Left ventricle myocardium inferior (tissue), 1 donor: ENCODE measurements at regions not wholly inside any gene's neighbourhood (a gene's known extent, or its start where the extent isn't known, plus 50 kb on each side); places are given as distances from the start of the nearest gene placed in this dataset.

Experiments used
- DNase-seq: peaks from one replicate; pipeline ENCODE4 v3.0.0-alpha.2; 2020
- H3K27ac ChIP-seq: fragments of 200-600 bp; replicated peaks from 2 replicates; pipeline ENCODE4 v1.8.0; 2021
- H3K27me3 ChIP-seq: fragments of 200-600 bp; 2 replicates; pipeline ENCODE4 v1.8.0; 2021; ENCODE audit warnings: low read depth
- H3K36me3 ChIP-seq: fragments of 200-600 bp; 2 replicates; pipeline ENCODE4 v1.8.0; 2021
- H3K4me1 ChIP-seq: fragments of 200-600 bp; 2 replicates; pipeline ENCODE4 v1.8.0; 2021
- H3K4me3 ChIP-seq: fragments of 200-600 bp; 2 replicates; pipeline ENCODE4 v1.8.0; 2021; ENCODE audit warnings: mild to moderate bottlenecking, moderate library complexity
- H3K9me3 ChIP-seq: fragments of 200-600 bp; replicated peaks from 2 replicates; pipeline ENCODE4 v1.8.0; 2021
- intact Hi-C: fragments of 100-400 bp; cut with micrococcal nuclease; formaldehyde crosslinking; loops from one replicate; pipeline ENCODE4 v1.11.0; 2022
- TF ChIP-seq, protein P1 (sequence below): fragments of 200-600 bp; IDR thresholded peaks from 2 replicates; pipeline ENCODE4 v1.8.0; 2021; ENCODE audit warnings: antibody characterized with exemption, mild to moderate bottlenecking, borderline replicate concordance
- donor health status: DM: no; HTN: yes; CAD: no; lungs with severe emphysema.

GRCh38 chr1:184225283-184226099, 161.3 kb upstream of the C1orf21 start:
- intact Hi-C loops = no loop called here
- no peak overlapping the region for H3K27ac ChIP-seq

GRCh38 chr1:184226100-184226487, 160.7 kb upstream of the C1orf21 start:
- intact Hi-C loops = no loop called here
- no peaks in the 10 kb centered on the region for H3K27me3 ChIP-seq
- no peak for DNase-seq
- H3K36me3 ChIP-seq = no peaks in the 10 kb centered on the region
- no peak overlapping the region for H3K4me3 ChIP-seq
- TF ChIP-seq, protein P1, sequence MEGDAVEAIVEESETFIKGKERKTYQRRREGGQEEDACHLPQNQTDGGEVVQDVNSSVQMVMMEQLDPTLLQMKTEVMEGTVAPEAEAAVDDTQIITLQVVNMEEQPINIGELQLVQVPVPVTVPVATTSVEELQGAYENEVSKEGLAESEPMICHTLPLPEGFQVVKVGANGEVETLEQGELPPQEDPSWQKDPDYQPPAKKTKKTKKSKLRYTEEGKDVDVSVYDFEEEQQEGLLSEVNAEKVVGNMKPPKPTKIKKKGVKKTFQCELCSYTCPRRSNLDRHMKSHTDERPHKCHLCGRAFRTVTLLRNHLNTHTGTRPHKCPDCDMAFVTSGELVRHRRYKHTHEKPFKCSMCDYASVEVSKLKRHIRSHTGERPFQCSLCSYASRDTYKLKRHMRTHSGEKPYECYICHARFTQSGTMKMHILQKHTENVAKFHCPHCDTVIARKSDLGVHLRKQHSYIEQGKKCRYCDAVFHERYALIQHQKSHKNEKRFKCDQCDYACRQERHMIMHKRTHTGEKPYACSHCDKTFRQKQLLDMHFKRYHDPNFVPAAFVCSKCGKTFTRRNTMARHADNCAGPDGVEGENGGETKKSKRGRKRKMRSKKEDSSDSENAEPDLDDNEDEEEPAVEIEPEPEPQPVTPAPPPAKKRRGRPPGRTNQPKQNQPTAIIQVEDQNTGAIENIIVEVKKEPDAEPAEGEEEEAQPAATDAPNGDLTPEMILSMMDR = no peak
- no peaks in the 10 kb centered on the region for H3K9me3 ChIP-seq
- no peak overlapping the region for H3K27ac ChIP-seq
- peaks cover 4% of the 10 kb centered on the region for H3K4me1 ChIP-seq

More at GRCh38 chr1:184225283-184226099, 161.3 kb upstream of the C1orf21 start:
- Histone ChIP-seq H3K27me3 (no peaks in the 10 kb centered on the region), H3K9me3 (no peaks in the 10 kb centered on the region), H3K36me3 (no peaks in the 10 kb centered on the region), H3K4me3 (no peak overlapping the region), H3K4me1 (peaks cover 4% of the 10 kb centered on the region)
- no peak for DNase-seq
- TF ChIP-seq, protein P1 = no peak

GRCh38 chr1:184228558-184228957, 158.3 kb upstream of the C1orf21 start:
- Histone ChIP-seq H3K9me3 (no peaks in the 10 kb centered on the region), H3K27ac (no peak overlapping the region), H3K27me3 (no peaks in the 10 kb centered on the region), H3K36me3 (no peaks in the 10 kb centered on the region), H3K4me1 (no peaks in the 10 kb centered on the region), H3K4me3 (no peak overlapping the region)
- TF ChIP-seq, protein P1 = no peak
- intact Hi-C loops = no loop called here
- no peak for DNase-seq

DNA sequence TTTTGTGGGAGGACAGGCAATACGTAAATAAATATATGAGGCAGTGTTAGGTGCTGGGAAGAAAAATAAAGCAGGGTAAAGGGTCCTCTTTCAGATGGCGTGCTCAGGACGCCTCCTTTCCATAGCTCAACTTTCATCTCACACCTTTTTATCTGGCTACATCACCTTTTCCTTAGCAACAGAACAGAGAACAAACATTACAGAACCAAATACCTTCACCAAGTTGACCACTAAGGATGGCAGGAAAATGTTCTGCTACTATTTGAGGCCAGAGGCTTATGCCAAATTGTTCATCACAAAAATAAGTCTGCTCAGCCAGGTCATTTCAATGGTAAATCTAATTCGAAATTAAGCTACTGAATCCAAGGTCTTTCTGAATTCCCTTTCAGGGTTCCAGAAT, 149.2 kb upstream of the C1orf21 start:
- no peak for DNase-seq
- intact Hi-C loops = no loop called here
- H3K36me3 ChIP-seq = no peaks in the 10 kb centered on the region
- peaks cover 4% of the 10 kb centered on the region for H3K9me3 ChIP-seq
- H3K4me1 ChIP-seq = peaks cover 18% of the 10 kb centered on the region
- no peaks in the 10 kb centered on the region for H3K27me3 ChIP-seq
- H3K4me3 ChIP-seq = no peak overlapping the region
- H3K27ac ChIP-seq = peak overlapping the region; percentile 42
- TF ChIP-seq, protein P1 = no peak

GRCh38 chr1:184241446-184241845, 145.4 kb upstream of the C1orf21 start:
- no peak for DNase-seq
- TF ChIP-seq, protein P1 = no peak
- H3K4me3 ChIP-seq = no peak overlapping the region
- H3K9me3 ChIP-seq = no peaks in the 10 kb centered on the region
- H3K27ac ChIP-seq = no peak overlapping the region
- H3K36me3 ChIP-seq = no peaks in the 10 kb centered on the region
- intact Hi-C loops = loop anchor here (10.0 kb wide), 1 partner anchor 423 kb away; no protein-coding TSS in a partner anchor
- peaks cover 23% of the 10 kb centered on the region for H3K4me1 ChIP-seq
- H3K27me3 ChIP-seq = no peaks in the 10 kb centered on the region
